ENCODE measurements at regions not wholly inside any gene's neighbourhood (a gene's known extent, or its start where the extent isn't known, plus 50 kb on each side); places are given as distances from the start of the nearest gene placed in this dataset.

DNA sequence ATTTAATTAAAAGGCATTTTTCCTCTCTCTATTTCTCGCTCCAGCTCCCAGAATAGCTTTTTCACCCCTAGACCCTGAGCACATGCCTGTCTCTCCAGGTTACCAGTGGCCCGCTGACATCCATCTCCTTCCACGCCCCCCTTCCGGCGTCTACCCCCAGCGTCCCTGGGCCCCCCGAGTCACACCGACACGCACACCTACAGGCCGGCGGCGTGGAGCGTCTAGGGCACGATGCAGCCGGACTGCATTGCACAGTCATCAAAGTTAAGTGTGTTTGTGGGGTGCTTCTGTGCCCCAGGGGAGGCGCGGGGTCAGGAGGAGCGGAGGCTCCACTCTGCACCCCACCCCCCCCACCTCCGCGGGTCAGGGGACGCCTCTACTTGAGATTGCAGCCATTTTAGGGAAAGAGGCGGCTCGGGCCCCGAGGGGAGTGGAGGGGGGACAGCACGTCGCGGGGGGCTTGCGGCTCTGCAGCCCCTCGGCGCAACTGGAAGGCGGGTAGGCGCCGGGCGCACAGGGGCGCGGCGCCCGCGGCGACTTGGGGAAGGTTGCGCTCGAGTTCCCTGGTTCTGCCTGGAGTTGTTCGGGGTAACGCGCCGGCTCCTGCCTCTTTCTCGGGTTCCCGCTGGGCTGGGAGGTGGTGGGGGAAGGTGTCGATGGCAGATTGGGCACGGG lies 112.7 kb downstream of the DHX15 start:
- CTCF ChIA-PET: interaction anchor here (0.8 to 1.8 kb wide), 7 partner anchors 17 to 841 kb away, joined by 3 to 7 read pairs (median 3); partner anchors contain the start of gene ZCCHC4
- peaks cover 35% of the 10 kb centered on the region for H3K27me3 Mint-ChIP-seq (ENCODE audit: low read depth)
- peak; percentile 59 for DNase-seq (ENCODE audit: low spot score)
- H3K4me1 Mint-ChIP-seq: peaks cover 63% of the 10 kb centered on the region
- peak; percentile 2 for ATAC-seq
- H3K4me3 Mint-ChIP-seq: peak overlapping the region; percentile 97
- no peak overlapping the region for H3K27ac Mint-ChIP-seq
- POLR2A ChIA-PET: interaction anchor here (1.2 to 1.8 kb wide), 4 partner anchors 10 to 113 kb away, joined by 3 to 6 read pairs (median 4); partner anchors contain the start of gene DHX15
- no peaks in the 10 kb centered on the region for H3K9me3 Mint-ChIP-seq
- H3K36me3 Mint-ChIP-seq: no peaks in the 10 kb centered on the region
- TF ChIP-seq, protein P1, sequence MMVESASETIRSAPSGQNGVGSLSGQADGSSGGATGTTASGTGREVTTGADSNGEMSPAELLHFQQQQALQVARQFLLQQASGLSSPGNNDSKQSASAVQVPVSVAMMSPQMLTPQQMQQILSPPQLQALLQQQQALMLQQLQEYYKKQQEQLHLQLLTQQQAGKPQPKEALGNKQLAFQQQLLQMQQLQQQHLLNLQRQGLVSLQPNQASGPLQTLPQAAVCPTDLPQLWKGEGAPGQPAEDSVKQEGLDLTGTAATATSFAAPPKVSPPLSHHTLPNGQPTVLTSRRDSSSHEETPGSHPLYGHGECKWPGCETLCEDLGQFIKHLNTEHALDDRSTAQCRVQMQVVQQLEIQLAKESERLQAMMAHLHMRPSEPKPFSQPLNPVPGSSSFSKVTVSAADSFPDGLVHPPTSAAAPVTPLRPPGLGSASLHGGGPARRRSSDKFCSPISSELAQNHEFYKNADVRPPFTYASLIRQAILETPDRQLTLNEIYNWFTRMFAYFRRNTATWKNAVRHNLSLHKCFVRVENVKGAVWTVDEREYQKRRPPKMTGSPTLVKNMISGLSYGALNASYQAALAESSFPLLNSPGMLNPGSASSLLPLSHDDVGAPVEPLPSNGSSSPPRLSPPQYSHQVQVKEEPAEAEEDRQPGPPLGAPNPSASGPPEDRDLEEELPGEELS (CRISPR knock-in tag; IDR thresholded peaks at IDR 0.05): no peak
- no peak; the same call in 1 of the 2 replicates for TF ChIP-seq ARID4B (CRISPR knock-in tag; IDR thresholded peaks at IDR 0.05; ENCODE audit: borderline replicate concordance)
- TF ChIP-seq SMAD4 (CRISPR knock-in tag; IDR thresholded peaks at IDR 0.05): no peak
- no peak for TF ChIP-seq TEAD4 (CRISPR knock-in tag; IDR thresholded peaks at IDR 0.05)
- TF ChIP-seq MXD4 (CRISPR knock-in tag; IDR thresholded peaks at IDR 0.05; ENCODE audit: borderline replicate concordance): no peak
- TF ChIP-seq ZNF219 (CRISPR knock-in tag; IDR thresholded peaks at IDR 0.05; ENCODE audit: borderline replicate concordance): no peak
- TF ChIP-seq JAZF1 (CRISPR knock-in tag; IDR thresholded peaks at IDR 0.05): no peak
- no peak for TF ChIP-seq ESRRA (CRISPR knock-in tag; IDR thresholded peaks at IDR 0.05; ENCODE audit: borderline replicate concordance)
- TF ChIP-seq NR3C1 (CRISPR knock-in tag; conservative IDR thresholded peaks at IDR 0.05; ENCODE audit: low read depth): no peak
- no peak for TF ChIP-seq PRRX2 (CRISPR knock-in tag; IDR thresholded peaks at IDR 0.05)
- no peak for TF ChIP-seq KAT7 (CRISPR knock-in tag; IDR thresholded peaks at IDR 0.05; ENCODE audit: borderline replicate concordance)
- TF ChIP-seq, protein P2, sequence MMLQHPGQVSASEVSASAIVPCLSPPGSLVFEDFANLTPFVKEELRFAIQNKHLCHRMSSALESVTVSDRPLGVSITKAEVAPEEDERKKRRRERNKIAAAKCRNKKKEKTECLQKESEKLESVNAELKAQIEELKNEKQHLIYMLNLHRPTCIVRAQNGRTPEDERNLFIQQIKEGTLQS (CRISPR knock-in tag; conservative IDR thresholded peaks at IDR 0.05): no peak
- TF ChIP-seq USF2 (CRISPR knock-in tag; IDR thresholded peaks at IDR 0.05): no peak
- TF ChIP-seq FOXP1 (CRISPR knock-in tag; IDR thresholded peaks at IDR 0.05; ENCODE audit: borderline replicate concordance): peak; percentile 60; the same call in 1 of the 2 replicates
- no peak for TF ChIP-seq ERG (CRISPR knock-in tag; IDR thresholded peaks at IDR 0.05)
- TF ChIP-seq MAX (CRISPR knock-in tag; IDR thresholded peaks at IDR 0.05): peak; percentile 46
- TF ChIP-seq ATF6 (CRISPR knock-in tag; IDR thresholded peaks at IDR 0.05): no peak
- TF ChIP-seq CREB1 (CRISPR knock-in tag; IDR thresholded peaks at IDR 0.05): no peak
- no peak for TF ChIP-seq NFATC4 (CRISPR knock-in tag; IDR thresholded peaks at IDR 0.05)
- no peak for TF ChIP-seq NFYB (CRISPR knock-in tag; conservative IDR thresholded peaks at IDR 0.05; ENCODE audit: low read depth)
- TF ChIP-seq ZBTB43 (CRISPR knock-in tag; IDR thresholded peaks at IDR 0.05): peak; percentile 90; the same call in 1 of the 2 replicates
- no peak for TF ChIP-seq IRF1 (CRISPR knock-in tag; IDR thresholded peaks at IDR 0.05)
- TF ChIP-seq, protein P3, sequence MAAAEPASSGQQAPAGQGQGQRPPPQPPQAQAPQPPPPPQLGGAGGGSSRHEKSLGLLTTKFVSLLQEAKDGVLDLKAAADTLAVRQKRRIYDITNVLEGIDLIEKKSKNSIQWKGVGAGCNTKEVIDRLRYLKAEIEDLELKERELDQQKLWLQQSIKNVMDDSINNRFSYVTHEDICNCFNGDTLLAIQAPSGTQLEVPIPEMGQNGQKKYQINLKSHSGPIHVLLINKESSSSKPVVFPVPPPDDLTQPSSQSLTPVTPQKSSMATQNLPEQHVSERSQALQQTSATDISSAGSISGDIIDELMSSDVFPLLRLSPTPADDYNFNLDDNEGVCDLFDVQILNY (CRISPR knock-in tag; IDR thresholded peaks at IDR 0.05): peak; percentile 32; the same call in 1 of the 2 replicates
